Liver (tissue), 3 donors: ENCODE measurements at regions not wholly inside any gene's neighbourhood (a gene's known extent, or its start where the extent isn't known, plus 50 kb on each side); places are given as distances from the start of the nearest gene placed in this dataset.
A peak's percentile ranks its signal among the peaks of the same experiment; 100 is the strongest.

ENCODE experiments used
- NR2F2 ChIP-seq: IDR thresholded peaks from 2 replicates; pipeline ENCODE4 v1.6.1; 2016; ENCODE audit warnings: antibody characterized with exemption
- RAD21 ChIP-seq, 2 donors: IDR thresholded peaks; 2 replicates each; pipeline ENCODE4 v1.6.1; 2016; ENCODE audit warnings: antibody characterized with exemption in 2 of 2, mild to moderate bottlenecking in 2 of 2
- RXRA ChIP-seq, 2 donors: IDR thresholded peaks; 2 replicates each; pipeline ENCODE4 v1.6.1; 2017 to 2018; ENCODE audit warnings: antibody characterized with exemption in 2 of 2, mild to moderate bottlenecking in 1 of 2
- TAF1 ChIP-seq: conservative IDR thresholded peaks from 2 replicates; pipeline ENCODE4 v1.6.1; 2016; ENCODE audit warnings: antibody characterized with exemption, mild to moderate bottlenecking
- TF ChIP-seq, protein P1 (sequence below): fragments of 150-350 bp; IDR thresholded peaks from 2 replicates; pipeline ENCODE4 v1.5.1; 2017; ENCODE audit warnings: improper control_type of control experiment, low read depth, low read length; ENCODE audit not compliant: missing input control
- donor health status: healthy.
- donor health status: healthy.

- TF ChIP-seq, protein P1, sequence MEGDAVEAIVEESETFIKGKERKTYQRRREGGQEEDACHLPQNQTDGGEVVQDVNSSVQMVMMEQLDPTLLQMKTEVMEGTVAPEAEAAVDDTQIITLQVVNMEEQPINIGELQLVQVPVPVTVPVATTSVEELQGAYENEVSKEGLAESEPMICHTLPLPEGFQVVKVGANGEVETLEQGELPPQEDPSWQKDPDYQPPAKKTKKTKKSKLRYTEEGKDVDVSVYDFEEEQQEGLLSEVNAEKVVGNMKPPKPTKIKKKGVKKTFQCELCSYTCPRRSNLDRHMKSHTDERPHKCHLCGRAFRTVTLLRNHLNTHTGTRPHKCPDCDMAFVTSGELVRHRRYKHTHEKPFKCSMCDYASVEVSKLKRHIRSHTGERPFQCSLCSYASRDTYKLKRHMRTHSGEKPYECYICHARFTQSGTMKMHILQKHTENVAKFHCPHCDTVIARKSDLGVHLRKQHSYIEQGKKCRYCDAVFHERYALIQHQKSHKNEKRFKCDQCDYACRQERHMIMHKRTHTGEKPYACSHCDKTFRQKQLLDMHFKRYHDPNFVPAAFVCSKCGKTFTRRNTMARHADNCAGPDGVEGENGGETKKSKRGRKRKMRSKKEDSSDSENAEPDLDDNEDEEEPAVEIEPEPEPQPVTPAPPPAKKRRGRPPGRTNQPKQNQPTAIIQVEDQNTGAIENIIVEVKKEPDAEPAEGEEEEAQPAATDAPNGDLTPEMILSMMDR, result peak; percentile 83
- TF ChIP-seq NR2F2, result no peak
- TF ChIP-seq TAF1, result no peak
- peak; percentile 82 to 87 for TF ChIP-seq RAD21 (IDR thresholded peaks at IDR 0.05)
- TF ChIP-seq RXRA (IDR thresholded peaks at IDR 0.05), result peak in 1 of 2 donors; percentile 52
Measured at GRCh38 chr13:44050450-44051063, 170.9 kb downstream of the LACC1 start.
